ENCODE measurements at regions not wholly inside any gene's neighbourhood (a gene's known extent, or its start where the extent isn't known, plus 50 kb on each side); places are given as distances from the start of the nearest gene placed in this dataset.

- DNase-seq = no peak
Observed at GRCh38 chr12:116497051-116497591, 62.1 kb upstream of the MAP1LC3B2 start.

GRCh38 chr12:116498471-116498870 lies 60.7 kb upstream of the MAP1LC3B2 start:
- no peak for DNase-seq

- DNase-seq = no peak
Observed at GRCh38 chr12:116502141-116502725, 56.9 kb upstream of the MAP1LC3B2 start.

- no peak for DNase-seq
Observed at GRCh38 chr12:116502989-116503496, 56.1 kb upstream of the MAP1LC3B2 start.

GRCh38 chr12:116504438-116504837 lies 54.7 kb upstream of the MAP1LC3B2 start:
- no peak for DNase-seq

- DNase-seq = no peak
Observed at GRCh38 chr12:116506697-116507064, 52.5 kb upstream of the MAP1LC3B2 start.

GRCh38 chr12:116508145-116509121 lies 50.7 kb upstream of the MAP1LC3B2 start:
- DNase-seq = no peak

Measured in NCI-H2227 treated with DMSO at 0.1 percent for 48 hours (cell line).